ACHN (cell line): ENCODE measurements at regions not wholly inside any gene's neighbourhood (a gene's known extent, or its start where the extent isn't known, plus 50 kb on each side); places are given as distances from the start of the nearest gene placed in this dataset.

Experiments
- DNase-seq: peaks from one replicate; pipeline ENCODE4 v3.0.0-alpha.2; 2015
- in situ Hi-C: cut with HindIII; loops from 2 replicates; pipeline ENCODE4 v1.10.0; 2017; ENCODE audit warnings: low sequenced_read_pairs, low pct_ligation_motif_present, low pct_unique_long_range_greater_than_20kb

- DNase-seq: no peak
- in situ Hi-C loops: no loop called here
Measured at GRCh38 chr19:23855676-23856075, 59.0 kb upstream of the ZNF726 start.

- in situ Hi-C loops: no loop called here
- no peak for DNase-seq
Measured at GRCh38 chr19:23851966-23852365, 62.7 kb upstream of the ZNF726 start.

- in situ Hi-C loops: no loop called here
Measured at GRCh38 chr19:23832717-23833327, 74.1 kb upstream of the ZNF681 start.

GRCh38 chr19:23823952-23824389, 65.3 kb upstream of the ZNF681 start:
- DNase-seq: peak; percentile 4
- in situ Hi-C loops: no loop called here

More at GRCh38 chr19:23832717-23833327, 74.1 kb upstream of the ZNF681 start:
- no peak for DNase-seq

GRCh38 chr19:23822735-23823134, 64.0 kb upstream of the ZNF681 start:
- in situ Hi-C loops: no loop called here
- DNase-seq: no peak

- DNase-seq: peak; percentile 12
Measured at GRCh38 chr19:23817519-23817918, 58.8 kb upstream of the ZNF681 start.

GRCh38 chr19:23810496-23810895, 51.8 kb upstream of the ZNF681 start:
- no peak for DNase-seq
- in situ Hi-C loops: no loop called here

More at GRCh38 chr19:23817519-23817918, 58.8 kb upstream of the ZNF681 start:
- in situ Hi-C loops: no loop called here
